ENCODE measurements at regions not wholly inside any gene's neighbourhood (a gene's known extent, or its start where the extent isn't known, plus 50 kb on each side); places are given as distances from the start of the nearest gene placed in this dataset.

GRCh38 chr13:99055735-99056134 is 77.9 kb upstream of the DOCK9 start:
- DNase-seq = no peak

GRCh38 chr13:99056381-99057014 is 78.6 kb upstream of the DOCK9 start:
- DNase-seq = no peak

GRCh38 chr13:99057310-99057975 is 79.6 kb upstream of the DOCK9 start:
- no peak for DNase-seq

GRCh38 chr13:99058527-99059495 is 80.9 kb upstream of the DOCK9 start:
- no peak for DNase-seq

GRCh38 chr13:99059498-99060075 is 81.7 kb upstream of the DOCK9 start:
- DNase-seq = no peak

- no peak for DNase-seq
These were observed 83.5 kb upstream of the DOCK9 start for GRCh38 chr13:99061411-99061810.

- peak; percentile 83 for DNase-seq
These were observed 84.7 kb upstream of the DOCK9 start for GRCh38 chr13:99062593-99062992.

GRCh38 chr13:99063178-99063577 is 85.3 kb upstream of the DOCK9 start:
- DNase-seq = no peak

- no peak for DNase-seq
These were observed 86.1 kb upstream of the DOCK9 start for GRCh38 chr13:99063952-99064351.

GRCh38 chr13:99064624-99065234 is 86.9 kb upstream of the DOCK9 start:
- no peak for DNase-seq

- no peak for DNase-seq
These were observed 87.6 kb upstream of the DOCK9 start for GRCh38 chr13:99065235-99066015.

- no peak for DNase-seq
These were observed 88.4 kb upstream of the DOCK9 start for GRCh38 chr13:99066219-99066618.

GRCh38 chr13:99067159-99067985 is 89.5 kb upstream of the DOCK9 start:
- DNase-seq = no peak

- DNase-seq = no peak
These were observed 93.3 kb upstream of the DOCK9 start for GRCh38 chr13:99071211-99071610.

GRCh38 chr13:99071666-99072065 is 93.8 kb upstream of the DOCK9 start:
- DNase-seq = no peak

- no peak for DNase-seq
These were observed 94.5 kb upstream of the DOCK9 start for GRCh38 chr13:99072356-99072755.

GRCh38 chr13:99072941-99073340 is 95.1 kb upstream of the DOCK9 start:
- no peak for DNase-seq

- DNase-seq = no peak
These were observed 96.8 kb upstream of the DOCK9 start for GRCh38 chr13:99074693-99075092.

- DNase-seq = no peak
These were observed 97.7 kb upstream of the DOCK9 start for GRCh38 chr13:99075268-99076191.
